Skeletal muscle satellite cell (primary cell): ENCODE measurements at regions not wholly inside any gene's neighbourhood (a gene's known extent, or its start where the extent isn't known, plus 50 kb on each side); places are given as distances from the start of the nearest gene placed in this dataset.

Experiments used
- H3K27me3 ChIP-seq: 2 replicates; pipeline ENCODE4 v1.7.0; 2013; ENCODE audit warnings: low read length; ENCODE audit not compliant: control insufficient read depth, insufficient read depth
- H3K36me3 ChIP-seq: 2 replicates; pipeline ENCODE4 v1.7.0; 2013; ENCODE audit warnings: mild to moderate bottlenecking, control low read depth, low read length; ENCODE audit not compliant: insufficient read depth
- H3K4me1 ChIP-seq: 2 replicates; pipeline ENCODE4 v1.7.0; 2013; ENCODE audit warnings: low read length; ENCODE audit not compliant: control insufficient read depth, insufficient read depth
- H3K4me2 ChIP-seq: 2 replicates; pipeline ENCODE4 v1.7.0; 2013; ENCODE audit warnings: mild to moderate bottlenecking, low read length
- H3K4me3 ChIP-seq: 2 replicates; pipeline ENCODE4 v1.7.0; 2013; ENCODE audit warnings: low read length
- H3K9ac ChIP-seq: 2 replicates; pipeline ENCODE4 v1.7.0; 2013; ENCODE audit warnings: mild to moderate bottlenecking, low read depth, low read length, moderate library complexity
- H3K9me3 ChIP-seq: replicated peaks from 2 replicates; pipeline ENCODE4 v1.7.0; 2013; ENCODE audit warnings: mild to moderate bottlenecking, control low read depth, low read length

DNA sequence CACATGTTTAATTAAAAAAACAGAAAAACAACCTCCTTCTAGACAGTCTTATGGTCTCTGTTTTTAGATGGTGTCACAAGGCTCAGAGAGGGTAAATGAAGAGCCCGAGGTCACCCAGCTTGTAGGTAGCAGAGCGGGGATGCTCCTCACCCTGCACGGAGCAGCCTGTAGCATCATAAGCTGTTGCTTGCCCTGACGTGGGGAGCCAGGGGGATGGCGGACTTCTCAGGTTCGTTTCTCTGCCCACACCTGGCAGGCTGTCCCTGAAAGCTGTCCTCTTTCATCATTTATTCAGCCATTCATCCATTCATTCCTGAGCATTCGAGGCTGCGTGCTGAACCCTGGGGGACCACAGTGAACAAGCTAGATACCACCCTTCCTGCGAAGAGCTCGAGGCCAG is 75.7 kb upstream of the KSR1 start:
- Histone ChIP-seq H3K4me3 (peak overlapping the region; percentile 36), H3K4me1 (peaks cover 49% of the 10 kb centered on the region), H3K4me2 (peak overlapping the region; percentile 78), H3K36me3 (no peaks in the 10 kb centered on the region), H3K27me3 (peaks cover 8% of the 10 kb centered on the region), H3K9ac (peak overlapping the region; percentile 64), H3K9me3 (no peaks in the 10 kb centered on the region)

DNA sequence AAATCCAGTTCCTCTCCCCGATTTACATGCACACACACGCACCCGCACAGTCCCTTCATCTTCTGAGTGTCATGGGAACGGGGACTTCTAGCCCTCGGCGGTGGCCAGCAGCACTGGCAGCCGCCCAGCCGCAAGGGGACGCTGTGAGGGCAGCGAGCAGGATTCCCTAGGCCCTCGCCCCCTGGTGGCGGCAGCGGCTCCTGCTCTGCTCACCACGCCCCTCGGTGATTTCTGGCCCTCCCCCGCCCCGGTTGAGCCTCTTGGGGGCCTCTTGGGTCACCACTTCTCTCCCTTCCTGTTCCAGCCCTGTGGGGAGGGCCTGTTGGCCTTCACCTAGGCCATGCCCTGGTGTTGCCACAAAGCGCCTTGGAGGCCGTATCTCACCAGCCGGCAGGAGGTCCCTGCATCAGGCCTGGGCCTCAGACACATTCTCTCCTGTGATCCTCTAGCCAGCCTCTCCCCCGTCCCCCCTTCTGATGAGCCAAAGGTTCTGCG is 75.2 kb upstream of the KSR1 start:
- peaks cover 46% of the 10 kb centered on the region for H3K4me1 ChIP-seq
- H3K9ac ChIP-seq, result no peak overlapping the region
- peaks cover 8% of the 10 kb centered on the region for H3K27me3 ChIP-seq
- no peak overlapping the region for H3K4me2 ChIP-seq
- no peak overlapping the region for H3K4me3 ChIP-seq
- no peaks in the 10 kb centered on the region for H3K9me3 ChIP-seq
- no peaks in the 10 kb centered on the region for H3K36me3 ChIP-seq

DNA sequence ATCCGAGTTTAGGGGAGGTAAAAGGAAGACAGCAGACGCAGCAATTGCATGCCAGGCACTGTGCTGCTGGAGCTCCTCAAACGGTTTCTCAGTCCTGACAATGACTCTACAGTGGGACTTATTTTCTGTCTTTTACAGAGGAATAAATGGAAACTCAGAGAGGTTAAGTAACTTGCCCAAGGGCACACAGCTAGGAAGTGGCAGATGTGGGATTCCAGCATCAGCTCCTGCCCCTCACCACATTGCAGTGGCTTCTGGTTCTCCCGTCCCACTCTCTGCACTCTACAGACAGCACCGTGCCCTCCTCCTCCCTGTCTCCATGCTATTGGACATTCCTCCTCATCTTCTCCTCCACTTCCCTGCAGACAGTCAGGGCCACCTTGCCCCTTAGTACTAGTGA is 74.2 kb upstream of the KSR1 start:
- Histone ChIP-seq H3K9me3 (no peaks in the 10 kb centered on the region), H3K9ac (no peak overlapping the region), H3K36me3 (no peaks in the 10 kb centered on the region), H3K4me3 (no peak overlapping the region), H3K4me2 (no peak overlapping the region), H3K27me3 (peaks cover 8% of the 10 kb centered on the region), H3K4me1 (peaks cover 36% of the 10 kb centered on the region)

DNA sequence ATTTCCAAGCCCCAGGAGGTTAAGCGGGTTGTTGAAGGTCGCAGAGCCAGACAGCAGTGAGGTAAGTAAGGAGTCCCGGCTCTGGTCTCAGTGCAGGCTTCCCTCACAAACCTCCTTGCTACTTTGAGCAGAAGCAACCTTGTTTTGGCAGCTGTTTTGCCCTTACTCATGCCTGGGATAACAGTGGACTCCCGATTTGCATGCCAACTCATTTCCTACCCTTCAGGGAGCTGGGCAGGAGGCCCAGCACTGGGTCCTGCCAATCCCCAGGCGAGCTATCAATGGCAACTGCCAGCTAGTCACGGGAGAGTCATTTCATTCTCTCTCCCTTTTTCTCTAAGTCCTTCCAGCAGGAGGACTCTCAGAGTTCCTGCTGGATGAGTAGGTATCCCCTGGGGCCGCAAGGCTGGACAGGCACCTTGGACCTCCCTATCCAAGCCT is 72.0 kb upstream of the KSR1 start:
- H3K4me3 ChIP-seq, result peak overlapping the region; percentile 12

DNA sequence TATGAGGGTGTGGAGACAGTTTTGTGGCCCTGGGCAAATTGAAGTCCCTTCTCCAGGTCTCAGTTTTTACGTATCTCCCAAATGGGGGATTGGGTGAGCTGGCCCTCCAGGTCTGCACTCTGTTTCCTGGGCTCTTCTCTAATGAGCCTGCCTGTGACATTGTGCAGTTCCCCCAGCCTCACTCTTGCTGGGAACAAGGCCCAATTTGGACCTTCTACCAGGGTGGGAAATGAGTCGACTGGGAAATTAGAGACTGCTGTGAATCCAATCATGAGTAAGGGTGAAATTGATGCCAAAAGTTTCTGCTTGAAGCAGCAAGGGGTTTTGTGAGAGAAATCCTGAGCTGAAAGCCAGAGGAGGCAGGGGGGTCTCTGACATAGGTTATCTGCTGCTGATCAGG is 71.5 kb upstream of the KSR1 start:
- peak overlapping the region; percentile 12 for H3K4me3 ChIP-seq
- peak overlapping the region; percentile 61 for H3K9ac ChIP-seq

More for the DNA sequence above, 72.0 kb upstream of the KSR1 start:
- peaks cover 8% of the 10 kb centered on the region for H3K27me3 ChIP-seq
- no peaks in the 10 kb centered on the region for H3K36me3 ChIP-seq
- peaks cover 35% of the 10 kb centered on the region for H3K4me1 ChIP-seq
- H3K9ac ChIP-seq, result peak overlapping the region; percentile 61
- peak overlapping the region; percentile 57 for H3K4me2 ChIP-seq
- no peaks in the 10 kb centered on the region for H3K9me3 ChIP-seq

DNA sequence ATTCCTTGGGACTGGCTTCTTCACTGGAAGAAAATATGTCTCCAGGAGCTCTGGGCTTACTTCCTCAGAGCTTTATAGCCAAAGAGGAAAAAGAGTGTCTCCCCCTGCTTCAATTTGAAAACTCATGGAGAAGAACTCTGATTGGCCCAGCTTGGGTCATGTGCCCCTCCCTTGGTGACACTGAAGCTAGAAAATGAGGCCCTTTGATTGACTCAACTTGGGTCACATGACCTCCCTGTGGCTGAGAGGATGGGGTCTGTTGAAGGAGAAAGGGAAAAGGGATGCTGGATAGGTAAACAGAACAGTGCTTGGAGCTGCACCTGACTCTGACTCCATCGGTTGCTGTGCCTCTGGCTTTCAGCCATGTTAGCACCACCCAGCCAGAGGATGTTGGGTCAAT is 70.6 kb upstream of the KSR1 start:
- Histone ChIP-seq H3K9ac (no peak overlapping the region), H3K27me3 (peaks cover 8% of the 10 kb centered on the region), H3K4me1 (peaks cover 24% of the 10 kb centered on the region), H3K36me3 (no peaks in the 10 kb centered on the region), H3K4me2 (no peak overlapping the region), H3K4me3 (no peak overlapping the region), H3K9me3 (no peaks in the 10 kb centered on the region)

More for the DNA sequence above, 71.5 kb upstream of the KSR1 start:
- Histone ChIP-seq H3K4me2 (peak overlapping the region; percentile 57), H3K36me3 (no peaks in the 10 kb centered on the region), H3K4me1 (peaks cover 33% of the 10 kb centered on the region), H3K9me3 (no peaks in the 10 kb centered on the region), H3K27me3 (peaks cover 8% of the 10 kb centered on the region)

DNA sequence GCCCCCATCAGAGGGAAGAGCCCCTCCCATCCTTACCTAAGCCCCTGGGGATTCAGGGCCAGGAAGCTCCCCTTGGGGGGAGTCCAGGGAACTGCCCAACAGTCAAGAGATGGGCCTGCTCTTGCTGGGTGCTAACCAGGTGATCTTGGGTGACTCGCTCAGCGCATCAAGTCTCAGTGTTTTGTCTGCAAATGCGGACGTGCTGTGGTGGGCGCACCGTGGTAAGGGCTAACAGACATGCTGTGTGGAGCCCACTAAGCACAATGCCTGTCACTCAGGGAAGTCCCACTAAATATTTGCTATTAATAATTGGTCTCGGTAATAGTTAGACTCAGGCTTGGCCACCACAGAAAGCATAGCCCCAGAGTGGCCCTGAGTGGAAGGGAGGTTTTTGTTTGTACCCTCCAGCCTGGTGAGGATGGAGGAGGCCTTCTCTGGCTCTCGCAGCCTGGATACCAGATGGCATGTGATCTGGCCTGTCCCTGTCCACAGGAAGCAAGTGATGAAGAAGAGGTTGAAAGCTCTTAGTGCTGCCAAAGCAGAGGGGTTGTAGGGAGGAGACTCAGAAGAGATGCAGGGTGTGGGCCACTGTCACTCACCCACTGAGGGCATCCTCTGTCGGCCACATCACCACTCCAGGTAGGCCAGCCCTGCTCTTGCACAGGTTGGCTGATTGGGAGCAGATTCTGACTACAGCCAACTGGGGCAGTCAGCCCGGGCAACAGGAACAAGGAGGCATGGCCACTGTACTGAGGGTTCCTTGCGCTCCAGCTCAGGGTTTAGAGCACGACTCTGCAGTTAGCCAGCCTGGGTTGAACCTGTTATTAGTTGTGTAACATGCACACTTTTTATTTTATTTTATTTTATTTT is 69.8 kb upstream of the KSR1 start:
- H3K4me1 ChIP-seq, result peaks cover 18% of the 10 kb centered on the region
- H3K9ac ChIP-seq, result no peak overlapping the region
- H3K36me3 ChIP-seq, result no peaks in the 10 kb centered on the region
- no peak overlapping the region for H3K4me3 ChIP-seq
- no peak overlapping the region for H3K4me2 ChIP-seq
- H3K27me3 ChIP-seq, result peaks cover 10% of the 10 kb centered on the region
- no peaks in the 10 kb centered on the region for H3K9me3 ChIP-seq

DNA sequence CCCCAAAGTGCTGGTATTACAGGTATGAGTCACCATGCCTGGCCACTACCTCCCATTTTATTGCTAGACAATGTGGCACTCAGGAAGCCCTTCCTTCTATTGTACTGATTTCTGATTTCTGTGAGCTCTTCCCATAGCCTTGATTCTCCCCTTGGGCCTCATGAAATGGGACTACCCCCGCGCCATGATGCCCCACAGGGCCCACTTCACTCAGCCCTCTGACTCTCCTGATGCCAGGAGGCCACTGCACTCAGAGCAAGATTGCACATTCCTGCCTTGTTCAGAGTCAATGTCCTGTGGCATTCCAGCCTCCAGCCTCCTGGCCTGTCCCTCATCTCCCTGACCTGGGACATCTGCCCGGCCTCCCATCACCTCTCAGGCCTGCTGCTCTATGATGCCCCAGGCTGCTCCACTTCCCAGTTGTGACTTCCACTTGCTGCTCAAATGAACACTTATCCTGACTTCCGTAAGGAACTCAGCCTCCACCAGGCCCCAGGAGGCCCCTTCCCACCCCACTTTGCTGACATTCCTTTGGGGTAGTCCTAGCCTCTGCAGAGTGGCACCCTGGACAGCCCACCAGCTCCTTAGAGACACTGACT is 66.6 kb upstream of the KSR1 start:
- H3K9ac ChIP-seq, result no peak overlapping the region
- H3K9me3 ChIP-seq, result no peaks in the 10 kb centered on the region
- no peaks in the 10 kb centered on the region for H3K36me3 ChIP-seq
- peaks cover 7% of the 10 kb centered on the region for H3K4me1 ChIP-seq
- peaks cover 5% of the 10 kb centered on the region for H3K27me3 ChIP-seq
- H3K4me2 ChIP-seq, result no peak overlapping the region
- H3K4me3 ChIP-seq, result no peak overlapping the region

DNA sequence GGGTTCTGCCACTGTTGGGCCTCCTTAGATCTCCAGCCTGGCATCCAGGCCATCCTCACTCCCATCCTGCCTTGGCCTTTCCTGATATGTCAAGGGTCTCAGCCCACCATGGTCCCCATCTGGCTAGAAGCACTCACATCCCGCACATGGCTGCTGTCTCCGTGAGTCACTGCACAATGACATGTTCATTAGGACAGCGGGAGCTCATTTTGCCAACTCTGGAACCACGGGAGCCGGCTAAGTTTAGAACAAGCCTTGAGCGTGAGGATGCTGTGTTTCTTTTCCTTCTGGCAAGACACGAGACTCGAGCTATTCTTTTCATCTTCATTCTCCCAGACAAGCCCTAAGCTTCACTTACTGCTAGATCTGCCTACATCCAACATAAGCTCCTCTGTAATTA is 65.7 kb upstream of the KSR1 start:
- H3K4me2 ChIP-seq, result no peak overlapping the region

DNA sequence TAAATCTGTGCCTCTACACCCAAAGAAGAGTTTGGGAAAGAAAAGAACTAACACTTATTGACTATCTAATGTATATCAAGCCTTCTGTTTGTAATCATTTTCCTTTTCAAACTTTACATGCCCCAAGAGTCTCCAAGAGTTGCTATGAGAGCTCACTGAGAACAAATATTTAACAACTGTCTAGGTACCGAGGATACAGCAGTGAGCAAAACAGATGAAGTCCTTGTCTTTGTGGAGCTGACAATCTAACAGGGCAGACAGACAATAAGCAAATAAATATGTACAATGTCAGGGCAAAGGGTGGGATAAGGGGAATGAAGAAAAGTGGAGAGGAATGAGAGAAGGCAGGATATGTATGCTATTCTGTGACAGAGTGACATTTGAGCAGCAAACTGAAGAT is 64.8 kb upstream of the KSR1 start:
- no peaks in the 10 kb centered on the region for H3K9me3 ChIP-seq

More for the DNA sequence above, 65.7 kb upstream of the KSR1 start:
- Histone ChIP-seq H3K4me3 (no peak overlapping the region), H3K36me3 (no peaks in the 10 kb centered on the region), H3K9me3 (no peaks in the 10 kb centered on the region), H3K27me3 (peaks cover 5% of the 10 kb centered on the region), H3K9ac (no peak overlapping the region), H3K4me1 (no peaks in the 10 kb centered on the region)

DNA sequence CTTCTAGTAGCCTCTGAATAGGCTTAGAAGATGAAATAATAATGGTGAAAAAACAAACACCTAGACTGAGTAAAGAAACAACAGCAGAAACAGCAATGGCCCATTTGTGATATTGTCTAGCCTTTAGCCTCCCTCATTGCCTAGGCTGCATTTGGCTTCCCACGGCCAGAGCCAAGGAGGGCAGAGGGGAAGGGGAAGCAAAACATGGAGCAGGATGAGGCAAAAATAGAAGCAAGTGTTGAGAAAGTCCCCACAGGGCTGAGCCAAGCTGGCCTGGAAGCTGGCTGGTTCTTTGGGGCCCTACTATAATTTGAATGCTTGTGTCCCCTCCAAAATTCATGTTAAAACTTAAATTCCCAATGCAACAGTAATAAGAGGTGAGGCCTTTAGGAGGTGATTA is 60.2 kb upstream of the KSR1 start:
- Histone ChIP-seq H3K27me3 (peaks cover 8% of the 10 kb centered on the region), H3K4me2 (no peak overlapping the region), H3K36me3 (no peaks in the 10 kb centered on the region), H3K4me3 (no peak overlapping the region), H3K9me3 (no peaks in the 10 kb centered on the region), H3K9ac (no peak overlapping the region), H3K4me1 (peaks cover 5% of the 10 kb centered on the region)

More for the DNA sequence above, 64.8 kb upstream of the KSR1 start:
- Histone ChIP-seq H3K27me3 (peaks cover 5% of the 10 kb centered on the region), H3K9ac (no peak overlapping the region), H3K4me3 (no peak overlapping the region), H3K4me2 (no peak overlapping the region), H3K36me3 (no peaks in the 10 kb centered on the region), H3K4me1 (no peaks in the 10 kb centered on the region)
